ENCODE measurements at regions not wholly inside any gene's neighbourhood (a gene's known extent, or its start where the extent isn't known, plus 50 kb on each side); places are given as distances from the start of the nearest gene placed in this dataset.

DNA sequence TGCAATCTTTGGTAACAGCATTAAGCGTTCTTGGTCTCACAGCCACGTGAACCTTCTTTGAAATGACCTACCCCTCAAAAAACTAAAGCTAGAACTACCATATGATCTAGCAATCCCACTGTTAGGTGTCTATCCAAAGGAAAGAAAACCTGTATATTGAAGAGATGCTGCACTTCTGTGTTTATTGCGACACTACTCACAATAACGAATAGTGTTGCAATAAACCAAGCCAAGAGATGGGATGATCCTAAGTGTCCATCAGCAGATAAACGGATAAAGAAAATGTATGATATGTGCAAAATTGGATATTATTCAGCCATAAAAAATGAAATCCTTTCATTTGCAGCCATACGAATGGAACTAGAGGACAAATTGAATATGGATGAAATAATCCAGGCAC, 637.9 kb downstream of the EFNB2 start:
- WGBS, 2 donors (ENCODE audit: low coverage in 1 of 2), result 90 to 91% methylated on average over 4 to 6 of the region's 6 CpGs
- ATAC-seq, result no peak

GRCh38 chr13:105894697-105895096, 640.8 kb downstream of the EFNB2 start:
- WGBS, 2 donors (ENCODE audit: low coverage in 1 of 2), result 40 to 64% methylated on average over 2 of the region's 2 CpGs
- Histone ChIP-seq H3K27me3 (no peaks in the 10 kb centered on the region), H3K4me1 (no peaks in the 10 kb centered on the region), H3K36me3 (no peaks in the 10 kb centered on the region), H3K27ac (no peak overlapping the region), H3K9me3 (peaks cover 0 to 6% (median 0%) of the 10 kb centered on the region in 3 donors), H3K4me3 (no peak overlapping the region)
- TF ChIP-seq POLR2A (IDR thresholded peaks at IDR 0.05) (no peak), POLR2AphosphoS5 (IDR thresholded peaks at IDR 0.05) (no peak), EP300 (IDR thresholded peaks at IDR 0.05) (no peak)
- TF ChIP-seq, protein P1, sequence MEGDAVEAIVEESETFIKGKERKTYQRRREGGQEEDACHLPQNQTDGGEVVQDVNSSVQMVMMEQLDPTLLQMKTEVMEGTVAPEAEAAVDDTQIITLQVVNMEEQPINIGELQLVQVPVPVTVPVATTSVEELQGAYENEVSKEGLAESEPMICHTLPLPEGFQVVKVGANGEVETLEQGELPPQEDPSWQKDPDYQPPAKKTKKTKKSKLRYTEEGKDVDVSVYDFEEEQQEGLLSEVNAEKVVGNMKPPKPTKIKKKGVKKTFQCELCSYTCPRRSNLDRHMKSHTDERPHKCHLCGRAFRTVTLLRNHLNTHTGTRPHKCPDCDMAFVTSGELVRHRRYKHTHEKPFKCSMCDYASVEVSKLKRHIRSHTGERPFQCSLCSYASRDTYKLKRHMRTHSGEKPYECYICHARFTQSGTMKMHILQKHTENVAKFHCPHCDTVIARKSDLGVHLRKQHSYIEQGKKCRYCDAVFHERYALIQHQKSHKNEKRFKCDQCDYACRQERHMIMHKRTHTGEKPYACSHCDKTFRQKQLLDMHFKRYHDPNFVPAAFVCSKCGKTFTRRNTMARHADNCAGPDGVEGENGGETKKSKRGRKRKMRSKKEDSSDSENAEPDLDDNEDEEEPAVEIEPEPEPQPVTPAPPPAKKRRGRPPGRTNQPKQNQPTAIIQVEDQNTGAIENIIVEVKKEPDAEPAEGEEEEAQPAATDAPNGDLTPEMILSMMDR (IDR thresholded peaks at IDR 0.05), result no peak
- ATAC-seq, result no peak

More for the DNA sequence above, 637.9 kb downstream of the EFNB2 start:
- no peaks in the 10 kb centered on the region for H3K9me3 ChIP-seq
- no peak overlapping the region for H3K27ac ChIP-seq
- H3K4me3 ChIP-seq, result no peak overlapping the region
- TF ChIP-seq, protein P1 (IDR thresholded peaks at IDR 0.05), result no peak
- TF ChIP-seq POLR2A (IDR thresholded peaks at IDR 0.05), result no peak
- no peak for TF ChIP-seq EP300 (IDR thresholded peaks at IDR 0.05)
- TF ChIP-seq POLR2AphosphoS5 (IDR thresholded peaks at IDR 0.05), result no peak
- no peaks in the 10 kb centered on the region for H3K36me3 ChIP-seq
- H3K4me1 ChIP-seq, result no peaks in the 10 kb centered on the region
- no peaks in the 10 kb centered on the region for H3K27me3 ChIP-seq

DNA sequence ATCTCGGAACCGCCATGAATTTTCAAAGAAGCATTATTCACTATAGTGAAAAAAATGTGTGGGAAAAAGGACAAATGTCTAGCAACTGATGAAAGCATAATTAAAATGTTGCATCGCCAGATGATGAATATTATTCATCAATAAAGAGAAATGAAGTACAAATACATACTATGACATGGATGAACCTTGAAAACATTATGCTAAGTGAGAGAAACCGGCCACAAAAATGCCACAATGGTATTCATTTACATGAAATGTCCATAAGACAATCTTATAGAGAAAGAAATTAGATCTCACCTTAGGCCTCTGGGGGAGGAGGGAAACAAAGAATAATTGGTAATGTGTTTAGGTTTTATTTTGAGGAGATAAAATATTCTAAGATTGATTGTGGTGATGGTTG, 645.0 kb downstream of the EFNB2 start:
- no peak for ATAC-seq
- H3K4me1 ChIP-seq, result no peaks in the 10 kb centered on the region
- no peak overlapping the region for H3K4me3 ChIP-seq
- TF ChIP-seq POLR2AphosphoS5 (IDR thresholded peaks at IDR 0.05) (no peak), POLR2A (IDR thresholded peaks at IDR 0.05) (no peak), EP300 (IDR thresholded peaks at IDR 0.05) (no peak)
- TF ChIP-seq, protein P1 (IDR thresholded peaks at IDR 0.05), result no peak
- no peaks in the 10 kb centered on the region for H3K36me3 ChIP-seq
- WGBS, 2 donors (ENCODE audit: low coverage in 1 of 2), result 93 to 98% methylated on average over 4 of the region's 4 CpGs
- no peak overlapping the region for H3K27ac ChIP-seq
- no peaks in the 10 kb centered on the region for H3K27me3 ChIP-seq
- peaks cover 0 to 14% (median 0%) of the 10 kb centered on the region in 3 donors for H3K9me3 ChIP-seq

DNA sequence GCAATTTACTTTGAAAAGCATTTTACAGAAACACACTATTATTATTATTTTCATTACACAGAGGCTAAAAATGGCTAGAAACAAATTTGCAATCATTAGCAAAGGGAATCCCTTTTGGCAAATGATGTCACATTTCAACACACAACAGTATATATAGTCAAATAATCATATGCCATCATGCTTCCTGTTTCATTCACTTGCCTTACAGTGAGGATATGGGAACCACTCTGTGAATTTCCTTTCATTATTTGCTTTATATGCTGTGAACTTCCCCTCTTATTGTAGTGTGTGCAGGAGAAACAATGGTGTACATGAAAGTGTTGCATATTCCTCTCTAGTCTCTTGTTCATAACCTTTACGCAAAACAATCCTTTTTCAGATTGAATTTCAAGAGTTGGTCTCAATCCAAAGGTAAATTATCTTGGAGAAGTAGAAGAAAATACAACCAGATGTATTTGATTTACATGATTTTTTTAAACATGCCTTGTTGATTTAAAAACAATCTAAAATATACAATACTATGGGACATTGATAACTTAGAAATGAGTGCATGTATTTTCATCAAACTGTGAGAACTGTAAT, 657.3 kb downstream of the EFNB2 start:
- no peak for ATAC-seq
- TF ChIP-seq, protein P1 (IDR thresholded peaks at IDR 0.05), result no peak
- TF ChIP-seq EP300 (IDR thresholded peaks at IDR 0.05), result no peak
- no peak for TF ChIP-seq POLR2A (IDR thresholded peaks at IDR 0.05)
- no peak for TF ChIP-seq POLR2AphosphoS5 (IDR thresholded peaks at IDR 0.05)
- H3K27me3 ChIP-seq, result no peaks in the 10 kb centered on the region
- no peaks in the 10 kb centered on the region for H3K4me1 ChIP-seq
- no peaks in the 10 kb centered on the region for H3K9me3 ChIP-seq
- no peak overlapping the region for H3K27ac ChIP-seq
- no peak overlapping the region for H3K4me3 ChIP-seq
- 71 to 100% methylated on average over 1 of the region's 1 CpG for WGBS, 2 donors (ENCODE audit: low coverage in 1 of 2)
- H3K36me3 ChIP-seq, result no peaks in the 10 kb centered on the region

GRCh38 chr13:105874814-105875213, 660.6 kb downstream of the EFNB2 start:
- no peak overlapping the region for H3K27ac ChIP-seq
- H3K4me1 ChIP-seq, result no peaks in the 10 kb centered on the region
- H3K4me3 ChIP-seq, result no peak overlapping the region
- TF ChIP-seq, protein P1 (IDR thresholded peaks at IDR 0.05), result no peak
- no peaks in the 10 kb centered on the region for H3K27me3 ChIP-seq
- H3K9me3 ChIP-seq, result no peaks in the 10 kb centered on the region
- ATAC-seq, result no peak
- no peaks in the 10 kb centered on the region for H3K36me3 ChIP-seq

All from gastroesophageal sphincter (tissue), 4 donors.